MM.1S (cell line): ENCODE measurements at regions not wholly inside any gene's neighbourhood (a gene's known extent, or its start where the extent isn't known, plus 50 kb on each side); places are given as distances from the start of the nearest gene placed in this dataset.

Source experiments
- CTCF ChIP-seq: fragments of 300-600 bp; sonication (generic); IDR thresholded peaks from 2 replicates; pipeline ENCODE4 v1.5.1; 2016; ENCODE audit warnings: antibody characterized with exemption, low read length, mixed read lengths
- EZH2 ChIP-seq: fragments of 300-600 bp; sonication (generic); optimal IDR thresholded peaks from 2 replicates; pipeline ENCODE3; 2017; ENCODE audit warnings: low read depth, mild to moderate bottlenecking, antibody characterized with exemption, low read length, mixed read lengths
- EZH2phosphoT487 ChIP-seq: fragments of 300-600 bp; sonication (generic); IDR thresholded peaks from 2 replicates; pipeline ENCODE4 v1.6.1; 2018; ENCODE audit warnings: antibody characterized with exemption, low read length

DNA sequence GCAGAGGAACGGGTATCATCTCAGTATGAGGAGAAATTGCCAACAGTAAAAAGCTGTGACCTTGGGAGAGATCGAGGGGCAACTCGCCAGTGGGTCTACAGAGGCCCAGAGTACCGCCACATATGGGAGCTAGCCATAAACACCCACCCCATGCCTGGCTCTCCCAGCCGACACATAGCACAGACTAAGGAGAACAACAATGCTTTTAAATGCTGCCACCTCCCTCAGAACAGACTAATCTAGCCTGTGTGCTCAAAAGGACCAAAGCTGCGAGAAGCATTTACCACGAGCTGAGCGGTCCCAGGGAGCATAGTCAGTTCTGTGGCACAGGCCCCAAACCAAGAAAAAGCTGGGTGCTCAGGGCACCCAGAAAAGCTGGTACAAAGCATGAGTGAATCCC, 73.3 kb downstream of the LSM5 start:
- no peak for TF ChIP-seq EZH2
- no peak for TF ChIP-seq CTCF
- TF ChIP-seq EZH2phosphoT487, result no peak
